Lung microvascular endothelial cell (primary cell): ENCODE measurements at regions not wholly inside any gene's neighbourhood (a gene's known extent, or its start where the extent isn't known, plus 50 kb on each side); places are given as distances from the start of the nearest gene placed in this dataset.
A peak's percentile ranks its signal among the peaks of the same experiment; 100 is the strongest.
"Not testable (repeated sequence)": the region's sequence is repeated elsewhere in the genome, so short reads cannot be mapped to it uniquely, and the experiment has no call there.

Experiments
- DNase-seq, 2 donors: peaks; one replicate each; pipeline versions ENCODE4 v3.0.0 to v3.0.0-alpha.2; 2010; ENCODE audit warnings: low read depth in 2 of 2

- DNase-seq = peak in 1 of 2 donors; percentile 33
Observed at GRCh38 chr10:125283191-125283835, 123.0 kb upstream of the CTBP2 start.

- no peak for DNase-seq
Observed at GRCh38 chr10:125281091-125281490, 120.7 kb upstream of the CTBP2 start.

- DNase-seq = no peak
Observed at GRCh38 chr10:125276133-125276532, 115.8 kb upstream of the CTBP2 start.

GRCh38 chr10:125274961-125275360 lies 114.6 kb upstream of the CTBP2 start:
- DNase-seq = no peak

- DNase-seq = no peak
Observed at GRCh38 chr10:125273023-125273422, 112.7 kb upstream of the CTBP2 start.

- no peak for DNase-seq
Observed at GRCh38 chr10:125269716-125270115, 109.4 kb upstream of the CTBP2 start.

- DNase-seq = no peak
Observed at GRCh38 chr10:125266966-125267365, 106.6 kb upstream of the CTBP2 start.

- no peak for DNase-seq
Observed at GRCh38 chr10:125266541-125266940, 106.2 kb upstream of the CTBP2 start.

GRCh38 chr10:125265579-125265955 lies 105.2 kb upstream of the CTBP2 start:
- no peak for DNase-seq

GRCh38 chr10:125264757-125265578 lies 104.6 kb upstream of the CTBP2 start:
- no peak for DNase-seq

GRCh38 chr10:125264091-125264490 lies 103.7 kb upstream of the CTBP2 start:
- DNase-seq = no peak

- no peak for DNase-seq
Observed at GRCh38 chr10:125263551-125263950, 103.2 kb upstream of the CTBP2 start.

- no peak for DNase-seq
Observed at GRCh38 chr10:125262920-125263319, 102.6 kb upstream of the CTBP2 start.

GRCh38 chr10:125262409-125262808 lies 102.0 kb upstream of the CTBP2 start:
- DNase-seq = no peak

- DNase-seq = no peak
Observed at GRCh38 chr10:125261491-125262186, 101.3 kb upstream of the CTBP2 start.

- DNase-seq = no peak
Observed at GRCh38 chr10:125260260-125260659, 99.9 kb upstream of the CTBP2 start.

- no peak for DNase-seq
Observed at GRCh38 chr10:125259651-125260050, 99.3 kb upstream of the CTBP2 start.

- DNase-seq = no peak
Observed at GRCh38 chr10:125258676-125259075, 98.3 kb upstream of the CTBP2 start.

GRCh38 chr10:125257521-125258108 lies 97.3 kb upstream of the CTBP2 start:
- DNase-seq = peak in 1 of 2 donors; percentile 3

- DNase-seq = no peak
Observed at GRCh38 chr10:125256026-125256425, 95.7 kb upstream of the CTBP2 start.

- no peak for DNase-seq
Observed at GRCh38 chr10:125252937-125253336, 92.6 kb upstream of the CTBP2 start.

GRCh38 chr10:125250834-125251233 lies 90.5 kb upstream of the CTBP2 start:
- not testable (repeated sequence) for DNase-seq
